ENCODE measurements at regions not wholly inside any gene's neighbourhood (a gene's known extent, or its start where the extent isn't known, plus 50 kb on each side); places are given as distances from the start of the nearest gene placed in this dataset.

DNA sequence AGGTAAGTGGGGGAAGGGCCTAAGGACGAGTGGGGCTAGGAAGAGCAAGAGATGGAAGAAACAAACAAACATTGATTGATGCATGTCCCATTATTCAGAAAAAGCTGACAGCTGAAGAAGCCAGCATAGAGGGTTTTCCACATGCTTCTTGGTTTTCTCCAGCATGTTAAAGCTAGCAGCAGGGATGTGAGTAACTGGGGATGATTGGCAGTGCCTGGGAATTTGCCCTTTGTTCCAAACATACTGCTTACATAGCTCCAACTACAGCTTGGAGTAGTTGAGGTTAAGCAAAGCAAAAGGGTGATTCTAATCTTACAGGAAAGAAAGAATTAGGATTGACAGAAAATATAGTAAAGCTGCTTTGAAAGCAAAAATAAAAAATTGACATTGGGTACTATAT lies 68.0 kb upstream of the IFNG-AS1 start:
- TF ChIP-seq CTCF (IDR thresholded peaks at IDR 0.05; ENCODE audit: extremely low read depth, missing control alignments): no peak
- no peak for DNase-seq (ENCODE audit: low spot score)

DNA sequence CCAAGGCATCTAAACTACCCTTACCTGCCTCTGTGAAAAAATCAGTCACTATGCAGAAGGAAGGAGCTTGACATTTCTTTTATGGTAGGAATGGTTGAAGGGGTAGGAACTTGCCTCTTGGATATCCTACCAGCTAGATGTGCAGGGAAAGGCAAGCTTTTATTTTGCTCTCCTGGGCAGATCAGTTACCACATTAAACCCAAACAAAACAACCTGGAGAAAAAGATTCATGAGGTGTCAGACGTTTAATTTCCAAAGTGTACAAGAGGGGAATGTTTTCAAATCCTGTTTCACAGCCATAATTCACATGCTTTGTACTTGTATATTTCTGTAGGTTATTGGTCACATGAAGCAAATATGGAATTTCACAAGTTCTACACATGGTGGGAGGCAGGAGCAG lies 67.0 kb upstream of the IFNG-AS1 start:
- no peak for TF ChIP-seq CTCF (IDR thresholded peaks at IDR 0.05; ENCODE audit: extremely low read depth, missing control alignments)
- no peak for DNase-seq (ENCODE audit: low spot score)

DNA sequence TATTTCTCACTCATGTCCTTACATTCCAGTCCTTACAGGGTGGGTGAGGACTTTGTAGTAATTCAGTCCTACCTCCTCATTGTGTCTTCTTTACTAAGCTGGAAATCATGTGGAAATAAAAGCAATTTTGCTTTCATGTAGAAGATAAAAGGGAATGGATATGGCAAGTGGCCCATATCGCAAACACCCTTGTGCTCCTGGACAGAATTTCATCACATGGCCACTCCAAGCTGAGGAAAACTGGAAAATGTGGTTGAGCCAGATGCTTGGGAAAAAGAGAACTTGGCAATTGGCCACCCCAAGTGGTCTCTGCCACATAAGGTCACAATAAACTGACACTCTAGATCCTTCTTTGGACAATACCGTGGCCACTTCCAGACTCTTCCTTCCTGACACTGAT lies 64.2 kb upstream of the IFNG-AS1 start:
- no peak for TF ChIP-seq CTCF (IDR thresholded peaks at IDR 0.05; ENCODE audit: extremely low read depth, missing control alignments)
- no peak for DNase-seq (ENCODE audit: low spot score)

DNA sequence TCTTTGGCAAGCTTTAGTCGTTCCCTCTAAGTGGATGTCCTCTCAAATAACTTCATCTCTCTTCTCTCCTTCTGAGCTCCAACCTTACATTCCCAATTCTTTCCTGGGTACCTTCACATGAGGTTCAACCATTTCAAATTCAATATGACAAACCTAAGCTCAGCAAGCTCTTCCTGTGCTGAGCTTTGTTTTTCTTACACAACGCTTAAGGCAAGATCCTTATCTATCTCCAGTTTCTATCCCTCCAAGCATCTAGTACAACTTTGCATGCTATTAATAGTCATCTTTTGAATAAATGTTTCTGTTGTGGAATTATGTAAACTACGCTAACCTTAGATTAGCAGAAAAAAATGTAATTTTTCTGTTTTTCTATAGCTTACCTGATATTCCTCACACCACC lies 63.7 kb upstream of the IFNG-AS1 start:
- TF ChIP-seq CTCF (IDR thresholded peaks at IDR 0.05; ENCODE audit: extremely low read depth, missing control alignments): no peak
- DNase-seq (ENCODE audit: low spot score): no peak

DNA sequence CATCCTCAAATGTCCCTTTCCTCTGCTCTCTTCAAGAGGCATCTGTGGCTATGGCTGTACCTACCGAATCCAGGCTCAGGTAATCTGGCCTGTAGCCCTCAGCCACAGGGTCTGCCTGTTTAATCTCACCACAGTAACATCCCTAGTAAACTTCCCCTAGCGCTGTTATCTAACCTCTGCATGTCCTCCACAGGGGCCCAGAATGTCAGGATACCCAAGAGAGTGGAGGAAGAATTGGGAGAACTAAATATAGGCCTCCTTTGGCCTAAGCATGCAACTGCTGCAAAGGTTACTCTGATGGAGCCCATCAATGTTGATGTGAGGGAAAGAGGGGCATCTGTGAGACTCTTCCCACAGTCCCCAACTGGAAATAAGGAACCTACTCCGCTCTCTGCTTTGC lies 63.2 kb upstream of the IFNG-AS1 start:
- no peak for DNase-seq (ENCODE audit: low spot score)
- no peak for TF ChIP-seq CTCF (IDR thresholded peaks at IDR 0.05; ENCODE audit: extremely low read depth, missing control alignments)

GRCh38 chr12:67927324-67927723 lies 61.9 kb upstream of the IFNG-AS1 start:
- no peak for TF ChIP-seq CTCF (IDR thresholded peaks at IDR 0.05; ENCODE audit: extremely low read depth, missing control alignments)
- no peak for DNase-seq (ENCODE audit: low spot score)

GRCh38 chr12:67927815-67928214 lies 61.4 kb upstream of the IFNG-AS1 start:
- no peak for DNase-seq (ENCODE audit: low spot score)
- no peak for TF ChIP-seq CTCF (IDR thresholded peaks at IDR 0.05; ENCODE audit: extremely low read depth, missing control alignments)
